Liver (tissue), 3 donors: ENCODE measurements at regions not wholly inside any gene's neighbourhood (a gene's known extent, or its start where the extent isn't known, plus 50 kb on each side); places are given as distances from the start of the nearest gene placed in this dataset.

Experiments
- CTCF ChIP-seq: fragments of 150-350 bp; IDR thresholded peaks from 2 replicates; pipeline ENCODE4 v1.5.1; 2017; ENCODE audit warnings: improper control_type of control experiment, low read depth, low read length; ENCODE audit not compliant: missing input control
- FOXA1 ChIP-seq: IDR thresholded peaks from 2 replicates; pipeline ENCODE4 v1.6.1; 2016; ENCODE audit warnings: antibody characterized with exemption
- GABPA ChIP-seq, 2 donors: IDR thresholded peaks in 1 of 2; conservative IDR thresholded peaks in 1 of 2; 2 replicates each; pipeline ENCODE4 v1.6.1; 2016; ENCODE audit warnings: antibody characterized with exemption in 2 of 2, mild to moderate bottlenecking in 1 of 2, moderate library complexity in 1 of 2
- JUND ChIP-seq, 2 donors: IDR thresholded peaks; 2 replicates each; pipeline ENCODE4 v1.6.1; 2016; ENCODE audit warnings: antibody characterized with exemption in 2 of 2
- MAX ChIP-seq: IDR thresholded peaks from 2 replicates; pipeline ENCODE4 v1.6.1; 2016; ENCODE audit warnings: antibody characterized with exemption
- NR2F2 ChIP-seq: IDR thresholded peaks from 2 replicates; pipeline ENCODE4 v1.6.1; 2016; ENCODE audit warnings: antibody characterized with exemption
- RAD21 ChIP-seq, 2 donors: IDR thresholded peaks; 2 replicates each; pipeline ENCODE4 v1.6.1; 2016; ENCODE audit warnings: antibody characterized with exemption in 2 of 2, mild to moderate bottlenecking in 2 of 2
- REST ChIP-seq: IDR thresholded peaks from 2 replicates; pipeline ENCODE4 v1.6.1; 2016; ENCODE audit warnings: antibody characterized with exemption, mild to moderate bottlenecking
- RXRA ChIP-seq, 2 donors: IDR thresholded peaks; 2 replicates each; pipeline ENCODE4 v1.6.1; 2017 to 2018; ENCODE audit warnings: antibody characterized with exemption in 2 of 2, mild to moderate bottlenecking in 1 of 2
- SP1 ChIP-seq: IDR thresholded peaks from 2 replicates; pipeline ENCODE4 v1.6.1; 2018; ENCODE audit warnings: antibody characterized with exemption, mild to moderate bottlenecking
- TAF1 ChIP-seq: conservative IDR thresholded peaks from 2 replicates; pipeline ENCODE4 v1.6.1; 2016; ENCODE audit warnings: antibody characterized with exemption, mild to moderate bottlenecking
- donor health status: healthy.
- donor health status: healthy.

GRCh38 chr6:55678330-55679224, 99.6 kb upstream of the HMGCLL1 start:
- TF ChIP-seq CTCF (no peak), GABPA (IDR thresholded peaks at IDR 0.05 in 1 of 2, conservative IDR thresholded peaks at IDR 0.05 in 1 of 2) (no peak), NR2F2 (no peak), RAD21 (IDR thresholded peaks at IDR 0.05) (no peak), RXRA (IDR thresholded peaks at IDR 0.05) (no peak), JUND (IDR thresholded peaks at IDR 0.05) (no peak), MAX (no peak), TAF1 (no peak), FOXA1 (no peak), REST (no peak), SP1 (no peak)
